ENCODE measurements at regions not wholly inside any gene's neighbourhood (a gene's known extent, or its start where the extent isn't known, plus 50 kb on each side); places are given as distances from the start of the nearest gene placed in this dataset.

- no peak for TF ChIP-seq CTCF (conservative IDR thresholded peaks at IDR 0.05; ENCODE audit: low read depth, low read length)
- no peak for DNase-seq (ENCODE audit: low read depth)
Measured at GRCh38 chr4:115675719-115676118, 562.3 kb upstream of the NDST4 start.

DNA sequence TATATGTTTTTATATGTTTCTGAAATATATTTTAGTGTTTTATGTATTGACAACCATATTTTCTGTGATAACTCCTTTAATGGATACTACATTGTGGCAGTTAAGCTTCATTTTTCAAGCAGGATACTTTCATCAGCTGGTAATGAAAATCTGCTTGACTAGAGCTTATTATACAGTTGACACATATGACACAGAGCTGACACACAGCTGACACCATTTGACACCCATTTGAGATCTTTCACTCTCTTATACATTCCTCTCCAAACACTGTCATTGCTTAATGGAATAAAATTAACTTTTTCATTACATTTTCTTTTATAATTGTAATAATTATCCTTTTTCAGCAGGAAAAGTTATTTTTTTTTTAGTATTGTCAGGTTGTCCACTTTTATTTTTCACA, 561.1 kb upstream of the NDST4 start:
- no peak for TF ChIP-seq CTCF (conservative IDR thresholded peaks at IDR 0.05; ENCODE audit: low read depth, low read length)
- DNase-seq (ENCODE audit: low read depth): no peak
- H3K4me3 ChIP-seq (ENCODE audit: low read depth, low read length): no peak overlapping the region

More at GRCh38 chr4:115675719-115676118, 562.3 kb upstream of the NDST4 start:
- no peak overlapping the region for H3K4me3 ChIP-seq (ENCODE audit: low read depth, low read length)

DNA sequence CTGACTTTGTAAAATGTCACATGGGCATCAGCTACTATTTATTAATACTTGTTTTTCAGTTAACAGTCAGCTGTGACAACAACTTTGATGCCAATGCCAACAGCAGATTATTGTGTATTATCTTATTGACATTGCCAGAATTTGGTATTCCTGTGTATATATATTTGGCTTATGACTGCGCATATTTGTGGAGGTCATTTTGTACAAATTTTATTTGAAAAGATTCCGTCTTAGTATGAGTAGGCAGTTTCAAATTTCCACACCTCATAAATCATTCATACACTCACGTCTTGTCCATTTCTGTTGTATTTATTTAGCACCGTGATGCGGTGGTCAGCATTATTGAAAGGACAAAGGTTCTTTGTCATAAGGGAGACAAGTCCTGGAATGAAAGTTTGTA, 558.2 kb upstream of the NDST4 start:
- no peak for TF ChIP-seq CTCF (conservative IDR thresholded peaks at IDR 0.05; ENCODE audit: low read depth, low read length)
- DNase-seq (ENCODE audit: low read depth): no peak

DNA sequence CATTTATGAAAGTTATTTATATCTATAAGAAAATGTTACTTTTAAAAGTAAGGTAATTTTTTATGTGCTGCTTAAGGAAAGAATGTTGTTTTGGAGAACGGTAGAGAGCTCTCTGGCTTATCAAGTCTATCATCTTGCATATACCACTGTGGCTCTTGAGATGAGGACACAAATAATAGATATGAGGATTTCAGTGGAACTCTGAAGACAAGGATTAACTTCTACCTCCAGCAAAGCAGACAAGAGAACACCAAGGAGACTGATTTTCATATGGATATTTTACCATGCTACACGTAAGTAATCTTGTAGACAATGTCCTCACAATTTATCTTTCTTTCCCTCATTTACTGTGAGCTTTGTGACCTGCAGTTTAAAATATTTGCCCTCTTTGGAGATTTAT, 557.5 kb upstream of the NDST4 start:
- no peak for DNase-seq (ENCODE audit: low read depth)
- no peak overlapping the region for H3K4me3 ChIP-seq (ENCODE audit: low read depth, low read length)
- TF ChIP-seq CTCF (conservative IDR thresholded peaks at IDR 0.05; ENCODE audit: low read depth, low read length): no peak

More for the DNA sequence above, 558.2 kb upstream of the NDST4 start:
- no peak overlapping the region for H3K4me3 ChIP-seq (ENCODE audit: low read depth, low read length)

GRCh38 chr4:115668396-115668795, 555.0 kb upstream of the NDST4 start:
- TF ChIP-seq CTCF (conservative IDR thresholded peaks at IDR 0.05; ENCODE audit: low read depth, low read length): no peak
- no peak for DNase-seq (ENCODE audit: low read depth)
- H3K4me3 ChIP-seq (ENCODE audit: low read depth, low read length): no peak overlapping the region

DNA sequence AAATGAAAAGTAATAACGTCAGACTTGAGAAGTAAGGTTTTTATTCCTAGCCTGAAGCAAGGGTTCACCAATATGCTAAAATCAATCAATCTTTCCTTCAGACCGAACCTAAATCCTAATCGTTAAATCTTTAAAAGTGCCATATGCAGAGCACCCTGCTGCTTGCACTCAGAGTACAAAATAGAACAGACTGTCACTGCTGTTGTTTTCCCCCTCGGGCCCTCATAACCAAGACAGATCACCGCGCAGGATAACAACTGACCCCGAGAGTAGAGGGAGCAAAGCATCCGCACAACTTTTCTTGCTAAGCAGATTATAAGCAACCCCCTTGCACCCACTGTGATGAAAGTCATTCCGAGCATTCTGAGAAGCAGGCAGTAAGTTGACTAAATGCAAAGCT, 550.9 kb upstream of the NDST4 start:
- no peak for TF ChIP-seq CTCF (conservative IDR thresholded peaks at IDR 0.05; ENCODE audit: low read depth, low read length)
- no peak for DNase-seq (ENCODE audit: low read depth)
- no peak overlapping the region for H3K4me3 ChIP-seq (ENCODE audit: low read depth, low read length)

GRCh38 chr4:115660465-115660864, 547.0 kb upstream of the NDST4 start:
- TF ChIP-seq CTCF (conservative IDR thresholded peaks at IDR 0.05; ENCODE audit: low read depth, low read length): no peak
- no peak overlapping the region for H3K4me3 ChIP-seq (ENCODE audit: low read depth, low read length)
- DNase-seq (ENCODE audit: low read depth): no peak

Data from epithelial cell of proximal tubule (primary cell).